ENCODE measurements at regions not wholly inside any gene's neighbourhood (a gene's known extent, or its start where the extent isn't known, plus 50 kb on each side); places are given as distances from the start of the nearest gene placed in this dataset.

- H3K4me1 Mint-ChIP-seq (ENCODE audit: low read depth): no peaks in the 10 kb centered on the region
- no peak for DNase-seq (ENCODE audit: low spot score)
- H3K36me3 Mint-ChIP-seq (ENCODE audit: low read depth): no peaks in the 10 kb centered on the region
- no peaks in the 10 kb centered on the region for H3K27me3 Mint-ChIP-seq (ENCODE audit: low read depth)
- no peak overlapping the region for H3K4me3 Mint-ChIP-seq (ENCODE audit: low read depth)
- no peak overlapping the region for H3K27ac Mint-ChIP-seq
- intact Hi-C loops (cut with micrococcal nuclease): no loop called here
- peaks cover 5% of the 10 kb centered on the region for H3K9me3 Mint-ChIP-seq
These were observed 84.4 kb upstream of the SLC28A3 start for GRCh38 chr9:84424931-84425330.

GRCh38 chr9:84432746-84433145, 92.2 kb upstream of the SLC28A3 start:
- no peaks in the 10 kb centered on the region for H3K4me1 Mint-ChIP-seq (ENCODE audit: low read depth)
- no peak for DNase-seq (ENCODE audit: low spot score)
- no peak overlapping the region for H3K4me3 Mint-ChIP-seq (ENCODE audit: low read depth)
- H3K27me3 Mint-ChIP-seq (ENCODE audit: low read depth): no peaks in the 10 kb centered on the region
- H3K36me3 Mint-ChIP-seq (ENCODE audit: low read depth): no peaks in the 10 kb centered on the region
- no peaks in the 10 kb centered on the region for H3K9me3 Mint-ChIP-seq
- no peak overlapping the region for H3K27ac Mint-ChIP-seq
- intact Hi-C loops (cut with micrococcal nuclease): no loop called here

DNA sequence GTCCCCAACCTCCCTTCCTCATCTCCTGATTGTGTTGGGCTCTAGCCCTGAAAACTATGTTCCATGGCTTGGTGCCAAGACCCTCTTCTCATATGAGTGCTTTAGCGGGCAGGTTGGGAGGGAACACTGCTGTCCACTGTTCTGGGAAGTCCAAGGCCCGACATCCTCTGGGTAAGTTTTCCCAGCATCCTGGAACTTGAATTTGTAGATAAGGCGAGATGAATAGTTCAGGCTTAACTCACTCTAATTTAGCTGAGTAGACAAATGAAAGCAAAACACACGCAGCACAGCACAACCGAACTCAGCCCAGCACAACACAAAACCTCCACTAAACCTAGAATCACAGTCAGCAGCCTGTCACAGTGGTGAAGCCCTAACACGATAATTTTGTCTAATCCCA, 95.3 kb upstream of the SLC28A3 start:
- H3K27ac Mint-ChIP-seq: no peak overlapping the region
- no peaks in the 10 kb centered on the region for H3K9me3 Mint-ChIP-seq
- intact Hi-C loops (cut with micrococcal nuclease): no loop called here
- H3K4me1 Mint-ChIP-seq (ENCODE audit: low read depth): no peaks in the 10 kb centered on the region
- H3K36me3 Mint-ChIP-seq (ENCODE audit: low read depth): no peaks in the 10 kb centered on the region
- no peak overlapping the region for H3K4me3 Mint-ChIP-seq (ENCODE audit: low read depth)
- DNase-seq (ENCODE audit: low spot score): no peak
- no peaks in the 10 kb centered on the region for H3K27me3 Mint-ChIP-seq (ENCODE audit: low read depth)

DNA sequence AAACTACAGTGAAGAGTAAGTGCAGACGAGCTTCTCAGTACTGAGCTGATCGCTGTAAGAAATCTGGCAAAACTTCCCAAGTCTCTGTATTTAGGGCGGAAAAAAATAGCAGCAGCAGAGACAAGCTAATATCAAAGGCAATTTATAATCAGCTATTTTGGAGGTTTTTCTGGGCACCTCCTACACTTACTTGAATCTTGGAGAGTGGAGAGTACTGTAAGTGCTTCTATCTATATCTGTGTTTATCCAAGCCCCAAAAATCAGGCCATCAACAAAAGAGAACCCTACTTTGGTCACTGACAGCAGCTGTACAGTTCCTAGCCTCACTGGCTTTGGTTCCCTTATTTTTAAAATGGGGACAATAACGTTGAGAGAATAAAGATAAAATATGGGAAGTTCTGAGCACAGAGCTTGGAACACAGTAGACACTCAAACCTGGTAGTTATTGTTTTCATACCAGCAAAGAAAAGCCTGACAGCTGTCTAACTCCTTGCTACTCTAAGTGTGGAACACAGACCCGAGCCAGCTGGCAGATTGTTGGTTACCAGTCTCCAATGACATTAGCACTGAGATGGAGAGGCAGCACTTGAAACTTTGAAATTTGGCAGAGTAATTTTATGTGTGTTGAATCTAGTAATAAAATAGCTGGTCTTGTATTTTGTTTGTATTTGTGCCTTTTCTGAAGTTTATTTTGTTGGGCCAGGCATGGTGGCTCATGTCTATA, 96.0 kb upstream of the SLC28A3 start:
- Mint-ChIP-seq H3K9me3 (no peaks in the 10 kb centered on the region), H3K27me3 (ENCODE audit: low read depth) (no peaks in the 10 kb centered on the region), H3K4me3 (ENCODE audit: low read depth) (no peak overlapping the region), H3K36me3 (ENCODE audit: low read depth) (no peaks in the 10 kb centered on the region), H3K4me1 (ENCODE audit: low read depth) (no peaks in the 10 kb centered on the region), H3K27ac (no peak overlapping the region)
- intact Hi-C loops (cut with micrococcal nuclease): no loop called here
- no peak for DNase-seq (ENCODE audit: low spot score)

- H3K27me3 Mint-ChIP-seq (ENCODE audit: low read depth): no peaks in the 10 kb centered on the region
- intact Hi-C loops (cut with micrococcal nuclease): no loop called here
- H3K27ac Mint-ChIP-seq: no peak overlapping the region
These were observed 97.8 kb upstream of the SLC28A3 start for GRCh38 chr9:84438391-84438790.

DNA sequence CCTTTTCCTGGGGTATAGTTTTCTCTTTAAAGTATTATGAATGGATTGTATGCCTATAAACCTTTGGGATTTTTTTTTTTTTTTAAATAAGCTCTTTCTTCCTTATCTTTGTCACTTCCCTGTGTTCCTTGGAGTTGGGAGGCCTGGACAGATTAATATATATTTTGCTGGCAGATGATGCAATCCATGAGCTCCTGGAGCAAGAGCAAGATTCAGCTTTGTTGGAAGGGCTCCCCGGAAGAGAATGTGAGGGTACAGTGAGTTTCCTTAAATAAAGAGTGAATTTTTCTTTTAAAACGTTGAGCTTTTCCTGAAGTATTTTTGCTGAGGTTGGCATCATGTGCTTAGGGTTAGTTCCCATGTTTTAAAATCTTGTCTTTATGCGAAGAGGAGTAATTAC, 98.7 kb upstream of the SLC28A3 start:
- Mint-ChIP-seq H3K36me3 (ENCODE audit: low read depth) (no peaks in the 10 kb centered on the region), H3K27me3 (ENCODE audit: low read depth) (no peaks in the 10 kb centered on the region), H3K9me3 (no peaks in the 10 kb centered on the region), H3K4me3 (ENCODE audit: low read depth) (no peak overlapping the region), H3K4me1 (ENCODE audit: low read depth) (no peaks in the 10 kb centered on the region), H3K27ac (no peak overlapping the region)
- intact Hi-C loops (cut with micrococcal nuclease): no loop called here
- no peak for DNase-seq (ENCODE audit: low spot score)

More at GRCh38 chr9:84438391-84438790, 97.8 kb upstream of the SLC28A3 start:
- H3K4me3 Mint-ChIP-seq (ENCODE audit: low read depth): no peak overlapping the region
- H3K9me3 Mint-ChIP-seq: no peaks in the 10 kb centered on the region
- no peaks in the 10 kb centered on the region for H3K36me3 Mint-ChIP-seq (ENCODE audit: low read depth)
- DNase-seq (ENCODE audit: low spot score): no peak
- no peaks in the 10 kb centered on the region for H3K4me1 Mint-ChIP-seq (ENCODE audit: low read depth)

- Mint-ChIP-seq H3K9me3 (no peaks in the 10 kb centered on the region), H3K4me1 (ENCODE audit: low read depth) (no peaks in the 10 kb centered on the region), H3K36me3 (ENCODE audit: low read depth) (no peaks in the 10 kb centered on the region), H3K27me3 (ENCODE audit: low read depth) (no peaks in the 10 kb centered on the region), H3K27ac (no peak overlapping the region), H3K4me3 (ENCODE audit: low read depth) (no peak overlapping the region)
- intact Hi-C loops (cut with micrococcal nuclease): no loop called here
- DNase-seq (ENCODE audit: low spot score): no peak
These were observed 102.2 kb upstream of the SLC28A3 start for GRCh38 chr9:84442712-84443111.

- Mint-ChIP-seq H3K27ac (no peak overlapping the region), H3K9me3 (no peaks in the 10 kb centered on the region), H3K36me3 (ENCODE audit: low read depth) (no peaks in the 10 kb centered on the region), H3K4me1 (ENCODE audit: low read depth) (no peaks in the 10 kb centered on the region), H3K4me3 (ENCODE audit: low read depth) (no peak overlapping the region), H3K27me3 (ENCODE audit: low read depth) (no peaks in the 10 kb centered on the region)
- DNase-seq (ENCODE audit: low spot score): no peak
- intact Hi-C loops (cut with micrococcal nuclease): no loop called here
These were observed 105.2 kb upstream of the SLC28A3 start for GRCh38 chr9:84445737-84446136.

GRCh38 chr9:84447305-84447704, 106.7 kb upstream of the SLC28A3 start:
- no peak overlapping the region for H3K4me3 Mint-ChIP-seq (ENCODE audit: low read depth)
- no peaks in the 10 kb centered on the region for H3K4me1 Mint-ChIP-seq (ENCODE audit: low read depth)
- no peak overlapping the region for H3K27ac Mint-ChIP-seq
- no peak for DNase-seq (ENCODE audit: low spot score)
- intact Hi-C loops (cut with micrococcal nuclease): no loop called here
- no peaks in the 10 kb centered on the region for H3K9me3 Mint-ChIP-seq
- no peaks in the 10 kb centered on the region for H3K27me3 Mint-ChIP-seq (ENCODE audit: low read depth)
- H3K36me3 Mint-ChIP-seq (ENCODE audit: low read depth): no peaks in the 10 kb centered on the region

GRCh38 chr9:84450029-84450428, 109.5 kb upstream of the SLC28A3 start:
- no peaks in the 10 kb centered on the region for H3K36me3 Mint-ChIP-seq (ENCODE audit: low read depth)
- no peak overlapping the region for H3K27ac Mint-ChIP-seq
- no peak for DNase-seq (ENCODE audit: low spot score)
- H3K9me3 Mint-ChIP-seq: no peaks in the 10 kb centered on the region
- intact Hi-C loops (cut with micrococcal nuclease): no loop called here
- no peak overlapping the region for H3K4me3 Mint-ChIP-seq (ENCODE audit: low read depth)
- H3K27me3 Mint-ChIP-seq (ENCODE audit: low read depth): no peaks in the 10 kb centered on the region
- H3K4me1 Mint-ChIP-seq (ENCODE audit: low read depth): no peaks in the 10 kb centered on the region

GRCh38 chr9:84456527-84456926, 116.0 kb upstream of the SLC28A3 start:
- Mint-ChIP-seq H3K36me3 (ENCODE audit: low read depth) (no peaks in the 10 kb centered on the region), H3K27ac (no peak overlapping the region), H3K4me3 (ENCODE audit: low read depth) (no peak overlapping the region), H3K4me1 (ENCODE audit: low read depth) (no peaks in the 10 kb centered on the region), H3K27me3 (ENCODE audit: low read depth) (no peaks in the 10 kb centered on the region), H3K9me3 (no peaks in the 10 kb centered on the region)
- intact Hi-C loops (cut with micrococcal nuclease): no loop called here
- DNase-seq (ENCODE audit: low spot score): no peak

DNA sequence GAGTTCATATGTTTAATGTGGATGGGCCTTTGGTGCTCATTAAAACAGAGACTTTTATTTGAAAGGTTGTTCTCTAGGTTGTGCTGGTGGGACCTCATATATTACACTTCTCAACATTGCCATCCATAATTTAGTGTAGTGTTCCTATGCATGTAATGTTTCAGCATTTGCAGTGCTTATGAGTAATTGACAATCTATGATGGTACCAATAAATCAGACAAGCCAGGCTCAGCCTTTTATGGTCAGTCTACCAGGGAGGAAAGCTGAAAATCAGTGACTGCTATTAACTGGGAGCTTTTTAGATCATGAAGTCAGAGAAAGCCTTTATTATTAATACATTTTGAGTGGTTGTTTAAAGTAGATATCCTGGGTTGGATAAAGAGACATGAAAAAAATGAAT, 120.1 kb upstream of the SLC28A3 start:
- H3K9me3 Mint-ChIP-seq: no peaks in the 10 kb centered on the region
- no peaks in the 10 kb centered on the region for H3K4me1 Mint-ChIP-seq (ENCODE audit: low read depth)
- intact Hi-C loops (cut with micrococcal nuclease): no loop called here
- no peaks in the 10 kb centered on the region for H3K36me3 Mint-ChIP-seq (ENCODE audit: low read depth)
- H3K4me3 Mint-ChIP-seq (ENCODE audit: low read depth): no peak overlapping the region
- H3K27me3 Mint-ChIP-seq (ENCODE audit: low read depth): no peaks in the 10 kb centered on the region
- DNase-seq (ENCODE audit: low spot score): no peak
- no peak overlapping the region for H3K27ac Mint-ChIP-seq

GRCh38 chr9:84463272-84463671, 122.7 kb upstream of the SLC28A3 start:
- intact Hi-C loops (cut with micrococcal nuclease): no loop called here
- H3K4me1 Mint-ChIP-seq (ENCODE audit: low read depth): no peaks in the 10 kb centered on the region
- no peaks in the 10 kb centered on the region for H3K9me3 Mint-ChIP-seq
- no peak overlapping the region for H3K27ac Mint-ChIP-seq
- no peaks in the 10 kb centered on the region for H3K27me3 Mint-ChIP-seq (ENCODE audit: low read depth)
- no peaks in the 10 kb centered on the region for H3K36me3 Mint-ChIP-seq (ENCODE audit: low read depth)
- H3K4me3 Mint-ChIP-seq (ENCODE audit: low read depth): no peak overlapping the region
- DNase-seq (ENCODE audit: low spot score): no peak
